Muscle of back (tissue), 3 donors: ENCODE measurements at regions not wholly inside any gene's neighbourhood (a gene's known extent, or its start where the extent isn't known, plus 50 kb on each side); places are given as distances from the start of the nearest gene placed in this dataset.

Experiments used
- DNase-seq, 3 donors: peaks; one replicate each; pipeline versions ENCODE4 v3.0.0 to v3.0.0-alpha.2; 2013

- DNase-seq: no peak
Measured at GRCh38 chr3:182460303-182460702, 333.0 kb upstream of the ATP11B start.

DNA sequence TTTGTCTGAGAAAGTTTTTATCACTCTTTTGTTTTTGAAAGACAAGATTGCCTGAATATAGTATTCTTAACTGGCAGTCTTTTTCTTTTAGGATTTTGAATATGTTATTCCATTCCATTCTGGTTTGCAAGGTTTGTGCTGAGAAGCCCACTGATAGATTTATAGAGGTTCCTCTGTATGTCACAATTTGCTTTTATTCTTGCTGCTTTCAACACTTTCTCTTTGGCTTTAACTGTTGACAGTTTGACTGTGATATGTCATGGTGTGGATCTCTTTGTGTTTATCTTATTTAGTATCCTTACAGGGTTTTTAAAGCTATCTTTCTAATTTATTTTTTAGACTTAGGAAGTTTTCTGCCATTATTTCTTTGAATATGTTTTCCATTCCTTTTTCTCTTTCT lies 331.2 kb upstream of the ATP11B start:
- no peak for DNase-seq

GRCh38 chr3:182464513-182465145 lies 328.7 kb upstream of the ATP11B start:
- no peak for DNase-seq

DNA sequence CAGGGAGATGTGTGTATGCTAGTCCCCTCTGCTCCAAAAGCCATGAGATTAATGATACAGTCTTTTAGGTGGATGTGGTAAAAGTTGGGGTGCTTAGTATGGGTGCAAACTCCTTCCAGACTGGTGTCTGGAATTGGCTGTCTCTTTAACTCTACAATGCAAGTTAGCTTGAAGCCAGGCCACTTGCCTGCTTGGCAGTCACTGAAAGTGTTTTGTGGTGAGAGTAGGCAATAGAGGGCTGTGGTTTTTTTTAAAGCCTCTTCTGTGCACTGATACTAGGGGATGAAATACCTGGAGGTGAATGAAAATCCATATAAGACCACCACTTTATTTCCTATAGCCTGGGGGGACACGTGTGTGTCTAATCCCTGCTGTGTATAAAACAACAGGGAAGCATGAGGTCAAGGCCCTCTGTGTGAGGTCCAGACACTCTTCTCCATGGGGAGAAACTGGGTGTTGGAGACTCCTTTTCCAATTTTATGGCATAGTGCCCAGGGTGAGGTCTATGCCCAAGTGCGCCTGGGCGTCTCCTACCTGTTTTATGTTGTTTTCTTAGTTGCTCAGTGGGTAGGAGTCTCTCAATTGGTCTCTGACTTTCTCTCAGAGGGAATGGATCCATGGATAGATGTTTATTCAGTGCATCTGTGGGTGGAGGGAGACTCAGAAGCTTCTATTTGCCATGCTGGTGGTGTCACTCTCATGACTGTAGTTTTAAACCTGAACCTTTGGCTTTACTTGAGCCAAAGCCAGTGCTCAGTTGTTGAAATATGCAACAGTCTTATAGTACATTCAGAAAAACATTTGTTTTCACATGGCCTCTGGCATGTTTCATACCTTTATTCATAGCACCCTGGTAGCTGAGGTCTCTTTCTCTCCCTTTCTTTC lies 327.8 kb upstream of the ATP11B start:
- no peak for DNase-seq

DNA sequence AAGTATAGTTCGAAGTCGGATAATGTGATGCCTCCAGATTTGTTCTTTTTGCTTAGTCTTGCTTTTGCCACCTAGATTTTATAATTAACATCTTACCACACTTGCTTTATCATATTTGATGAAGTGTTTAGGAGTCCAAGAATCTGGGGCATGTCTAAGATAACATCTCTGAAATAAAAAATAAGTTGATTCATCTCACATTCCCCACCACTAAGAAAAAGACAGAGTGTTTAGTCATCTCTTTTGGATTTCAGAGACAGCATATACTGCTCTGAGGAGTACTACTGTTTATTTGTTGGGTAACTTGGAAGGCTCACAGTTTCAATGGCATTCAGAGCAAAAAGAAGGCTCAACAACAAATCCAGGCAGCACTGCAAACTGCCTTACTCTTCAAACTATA lies 324.2 kb upstream of the ATP11B start:
- no peak for DNase-seq

DNA sequence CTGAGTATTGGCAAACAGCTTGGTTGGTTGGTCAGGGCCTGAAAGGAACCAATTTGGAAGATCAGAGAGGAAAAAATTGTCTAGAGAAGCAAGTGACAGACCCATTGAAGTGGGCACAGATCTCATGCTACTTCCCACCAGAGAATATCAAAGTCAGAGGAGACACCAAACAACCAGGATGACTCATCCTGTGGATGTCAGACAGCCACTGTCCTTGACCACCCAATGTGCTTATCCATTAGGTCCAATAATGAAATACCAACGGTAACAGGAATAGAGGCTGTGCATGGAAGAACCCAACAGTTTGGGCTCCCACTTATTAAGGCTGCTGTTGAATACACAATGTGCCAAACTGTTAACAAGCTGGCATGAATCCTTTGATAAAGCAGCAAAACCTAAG lies 323.1 kb upstream of the ATP11B start:
- no peak for DNase-seq

DNA sequence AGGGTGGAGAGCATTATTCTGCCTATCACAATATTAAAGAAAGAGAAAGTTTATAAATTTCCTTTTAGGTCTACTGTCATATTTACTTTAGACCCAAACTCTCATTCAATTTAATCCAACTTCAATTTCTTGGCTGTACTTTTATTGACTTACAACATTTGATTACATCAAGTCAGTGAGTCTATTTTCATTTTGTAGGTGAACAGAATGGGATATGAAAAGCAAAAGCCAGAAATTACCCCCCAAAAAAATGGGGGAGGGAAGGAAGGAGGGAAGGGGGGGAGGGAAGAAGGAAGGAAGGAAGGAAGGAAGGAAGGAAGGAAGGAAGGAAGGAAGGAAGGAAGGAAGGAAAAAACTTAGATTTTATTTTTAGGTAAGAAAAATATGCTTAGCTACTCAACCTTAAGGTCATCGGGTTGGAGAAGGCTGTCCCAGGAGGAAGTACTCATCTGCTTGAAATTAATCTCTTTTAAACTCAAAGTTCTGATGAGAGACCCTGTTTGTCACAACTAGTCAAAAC lies 320.1 kb upstream of the ATP11B start:
- DNase-seq: no peak

GRCh38 chr3:182478369-182478768 lies 314.9 kb upstream of the ATP11B start:
- no peak for DNase-seq

GRCh38 chr3:182479419-182480336 lies 313.6 kb upstream of the ATP11B start:
- peak; percentile 18 to 54 (median 46) for DNase-seq

DNA sequence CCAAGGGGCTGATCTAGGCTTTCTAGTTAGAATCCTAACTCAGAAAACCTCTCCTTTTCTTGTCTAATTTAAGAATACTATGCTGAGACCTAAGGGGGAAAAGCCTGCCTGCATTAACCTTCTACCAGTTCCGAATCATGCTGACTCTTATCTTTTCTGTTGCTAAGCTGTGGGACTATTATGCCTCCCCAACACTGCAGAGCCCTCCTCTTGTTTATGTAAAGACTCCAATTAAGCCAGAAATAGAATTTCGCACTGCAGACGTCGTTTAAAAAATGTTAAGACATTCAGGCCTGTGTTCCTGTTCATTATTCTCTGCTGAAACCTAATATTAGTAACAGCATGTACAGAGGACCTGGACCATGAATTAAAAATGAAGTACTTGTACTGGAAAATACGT lies 310.6 kb upstream of the ATP11B start:
- no peak for DNase-seq

GRCh38 chr3:182484682-182485081 lies 308.6 kb upstream of the ATP11B start:
- DNase-seq: no peak

DNA sequence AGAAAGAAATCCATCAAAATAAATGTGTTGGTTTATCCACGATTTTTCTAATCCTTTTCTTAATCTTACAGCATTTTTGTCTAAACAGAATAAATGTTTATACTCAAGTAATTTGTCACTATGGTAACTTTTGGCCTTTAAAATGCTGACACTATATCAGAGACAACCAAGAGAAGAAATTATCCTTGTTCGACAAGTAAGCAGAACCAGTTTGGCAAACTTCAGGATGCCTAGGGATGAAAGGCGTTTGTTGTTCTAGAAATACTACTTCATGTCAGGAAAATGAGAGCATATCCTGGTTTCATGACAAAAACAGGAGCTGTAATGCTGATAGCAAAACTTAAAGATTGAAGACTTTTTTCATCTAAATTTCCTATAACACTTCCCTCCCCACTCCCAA lies 308.0 kb upstream of the ATP11B start:
- DNase-seq: no peak

- DNase-seq: peak in 1 of 3 donors; percentile 34
Measured at GRCh38 chr3:182486463-182486862, 306.8 kb upstream of the ATP11B start.

DNA sequence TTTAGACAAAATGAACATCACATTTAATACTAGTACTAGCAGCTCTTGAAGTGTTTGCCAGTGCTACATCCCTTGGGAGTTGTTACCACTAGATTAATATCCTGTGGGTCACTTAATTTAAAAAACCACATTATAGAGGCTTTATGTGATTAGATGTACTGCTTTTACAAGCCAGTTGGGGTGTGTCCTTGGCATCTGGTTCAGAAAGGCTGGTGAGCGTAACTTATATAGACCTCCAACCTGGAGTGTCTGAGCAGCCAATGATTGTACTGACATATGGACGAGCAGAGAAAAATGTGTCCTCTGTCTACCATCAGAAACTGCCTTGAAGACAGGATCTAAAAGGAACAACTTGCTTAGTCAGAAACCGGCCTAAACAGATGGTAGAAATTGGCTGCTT lies 306.2 kb upstream of the ATP11B start:
- peak in 1 of 3 donors; percentile 42 for DNase-seq

DNA sequence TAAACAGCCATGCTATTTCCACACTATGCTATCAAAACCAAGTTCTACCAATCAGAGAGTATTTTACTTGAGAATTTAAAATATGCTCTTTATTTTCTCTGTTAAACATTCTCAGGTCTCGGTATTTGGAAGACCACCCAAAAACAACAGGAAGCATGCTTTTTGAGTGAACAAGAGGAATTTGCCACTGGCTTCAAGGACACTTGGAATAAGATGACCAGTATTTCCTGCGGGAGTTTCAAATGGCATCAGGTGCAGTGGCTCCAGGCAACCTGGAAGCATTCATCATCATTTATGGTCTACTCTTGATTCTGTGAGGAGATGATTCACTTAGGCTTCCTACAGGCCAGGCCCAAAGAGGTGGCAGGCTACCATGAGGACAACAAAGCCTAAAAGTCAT lies 305.7 kb upstream of the ATP11B start:
- DNase-seq: no peak

DNA sequence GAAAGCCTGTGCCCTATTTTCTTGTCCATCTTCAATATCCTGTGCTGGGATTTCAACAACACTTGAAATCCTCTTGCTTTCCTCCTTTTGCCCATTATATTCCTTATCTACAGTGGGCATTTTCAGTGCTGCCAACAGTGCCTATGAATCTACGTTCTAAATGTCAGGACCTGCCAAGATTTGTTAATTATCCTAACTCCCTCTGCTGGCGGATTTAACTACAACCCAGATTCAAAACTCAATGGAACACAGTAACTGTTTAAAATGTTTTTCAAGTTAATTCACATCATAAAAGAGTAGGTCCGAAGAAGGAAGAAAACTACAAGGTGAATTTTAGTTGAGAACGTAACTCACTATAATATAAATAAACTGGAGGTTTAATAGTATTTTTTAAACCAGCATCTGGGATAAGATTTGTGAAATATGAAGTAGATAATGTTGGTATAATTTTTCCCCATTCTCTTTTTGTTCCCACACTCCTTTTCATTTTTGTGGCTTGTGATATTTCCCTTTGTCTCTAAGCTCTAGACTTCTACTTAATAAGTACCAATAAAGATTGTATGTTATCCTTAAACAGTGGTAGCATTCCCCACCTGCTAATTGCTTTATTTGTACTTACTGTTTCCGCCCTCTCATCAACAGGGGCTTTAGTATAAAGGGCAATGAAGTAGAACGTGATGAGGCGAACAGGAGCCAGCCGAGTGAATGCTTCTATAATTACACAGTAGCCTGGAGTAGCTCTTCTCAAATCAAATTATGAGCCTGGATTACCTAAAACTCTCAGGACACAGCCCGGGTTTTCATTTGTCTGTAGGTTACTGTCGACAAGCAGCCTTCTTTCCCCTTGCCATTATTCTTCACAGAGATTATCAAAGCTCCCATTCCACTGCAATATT lies 302.5 kb upstream of the ATP11B start:
- DNase-seq: no peak

DNA sequence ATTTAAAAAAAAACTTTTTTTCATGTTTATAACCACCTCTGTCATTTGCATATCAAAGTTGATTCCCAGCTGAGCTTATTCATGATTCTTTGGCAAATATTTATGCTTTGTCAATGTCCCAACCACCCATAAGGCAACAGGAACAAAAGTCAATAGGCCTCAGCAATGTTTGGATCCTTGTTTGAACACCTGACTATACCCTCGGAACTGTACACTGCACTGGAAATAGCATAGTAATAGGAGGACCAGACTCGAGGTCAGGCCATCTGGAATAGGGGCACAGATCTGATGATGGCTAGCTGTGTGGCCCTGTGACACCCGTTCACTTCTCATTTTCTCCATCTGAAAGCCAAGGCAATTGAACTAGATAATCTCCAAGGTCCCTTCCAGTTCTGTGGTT lies 301.7 kb upstream of the ATP11B start:
- no peak for DNase-seq

DNA sequence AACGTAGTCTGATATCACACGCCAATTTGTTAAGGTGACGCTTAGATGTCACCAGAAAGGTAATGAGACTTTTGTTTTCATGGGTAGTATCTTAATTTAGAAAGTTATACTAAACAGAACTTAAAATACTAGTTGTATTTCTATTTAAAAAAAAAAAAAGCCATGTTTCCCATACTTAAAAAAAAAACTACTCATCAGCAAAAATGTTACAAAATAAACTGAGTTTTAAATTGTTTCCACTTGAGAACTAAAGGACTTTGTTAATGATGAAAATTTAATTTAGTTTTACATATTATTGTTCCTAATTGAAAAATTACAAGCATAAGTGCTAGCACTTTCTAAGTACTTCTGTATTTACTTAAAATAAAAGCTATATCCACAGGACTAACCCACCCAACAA lies 300.8 kb upstream of the ATP11B start:
- DNase-seq: no peak

DNA sequence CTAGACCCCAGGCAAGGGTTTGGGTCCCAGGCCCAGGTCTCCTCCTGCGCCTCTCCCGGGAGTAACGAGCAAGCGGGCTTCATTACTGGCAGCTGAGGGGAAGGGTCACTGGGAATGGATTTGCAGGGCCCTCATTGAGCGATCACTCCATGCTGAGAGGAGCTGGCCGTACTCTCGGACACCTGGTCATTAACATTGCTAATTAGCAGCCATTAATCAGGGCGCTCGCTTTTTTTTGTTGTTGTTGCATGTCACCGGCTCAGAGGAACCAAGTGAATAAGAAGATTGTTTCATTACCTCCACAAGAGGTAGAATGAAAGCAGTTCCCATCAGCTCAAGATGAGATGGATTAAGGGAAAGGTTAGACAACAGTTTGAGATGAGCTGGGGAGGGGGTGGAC lies 293.0 kb upstream of the ATP11B start:
- no peak for DNase-seq

DNA sequence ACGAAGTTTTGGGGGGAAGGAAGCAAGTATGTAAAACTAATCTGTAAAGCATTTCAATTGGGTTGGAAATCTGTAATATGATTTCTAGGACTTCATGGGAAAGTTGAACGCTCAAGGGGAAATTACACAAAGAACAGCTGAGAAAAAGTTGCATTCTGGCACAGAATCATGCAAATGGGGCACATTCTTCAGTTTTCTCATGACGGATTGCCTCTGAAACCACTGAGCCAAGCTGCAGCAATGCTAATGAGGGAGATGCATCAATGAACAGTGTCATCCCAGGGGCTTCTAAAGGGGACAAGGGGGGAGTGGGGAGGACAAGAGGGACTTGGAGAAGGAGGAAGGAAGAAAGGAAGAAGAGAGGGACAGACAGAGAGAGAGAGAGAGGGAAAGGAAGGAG lies 291.4 kb upstream of the ATP11B start:
- DNase-seq: peak; percentile 41 to 71 (median 44)

GRCh38 chr3:182503401-182503800 lies 289.9 kb upstream of the ATP11B start:
- no peak for DNase-seq
